GM21723 (cell line): ENCODE measurements at regions not wholly inside any gene's neighbourhood (a gene's known extent, or its start where the extent isn't known, plus 50 kb on each side); places are given as distances from the start of the nearest gene placed in this dataset.
"Not testable (repeated sequence)": the region's sequence is repeated elsewhere in the genome, so short reads cannot be mapped to it uniquely, and the experiment has no call there.

ENCODE experiments used
- ATAC-seq: cut with Tn5 transposase; IDR thresholded peaks from one replicate; pipeline ENCODE4 v1.9.1; 2021; ENCODE audit warnings: mild to moderate bottlenecking, moderate library complexity; ENCODE audit not compliant: unreplicated experiment

GRCh38 chr2:194491409-194492115, 1165.5 kb upstream of the SLC39A10 start:
- no peak for ATAC-seq

- ATAC-seq, result no peak
Observed at GRCh38 chr2:194486326-194486725, 1170.7 kb upstream of the SLC39A10 start.

DNA sequence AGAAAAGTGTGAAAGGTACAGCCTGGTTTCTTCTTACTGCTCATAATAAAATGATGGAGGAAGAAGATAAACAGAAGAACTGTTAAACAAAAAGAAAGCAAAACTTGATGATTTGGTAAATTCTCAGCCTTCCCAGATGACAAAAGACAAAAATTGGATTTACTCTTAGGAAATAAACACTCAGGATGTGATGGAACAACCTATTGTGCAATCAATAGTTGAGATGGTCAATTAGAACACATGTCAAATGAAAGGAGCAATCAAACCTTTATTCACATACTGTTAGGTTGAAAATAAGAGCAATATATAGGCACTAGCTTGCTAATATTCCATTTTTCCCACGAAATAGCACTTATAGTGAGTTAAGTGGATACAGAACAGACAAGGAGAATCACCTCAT, 1174.0 kb upstream of the SLC39A10 start:
- ATAC-seq, result no peak

- ATAC-seq, result no peak
Observed at GRCh38 chr2:194465641-194466040, 1191.4 kb upstream of the SLC39A10 start.

GRCh38 chr2:194464964-194465638, 1191.9 kb upstream of the SLC39A10 start:
- no peak for ATAC-seq

DNA sequence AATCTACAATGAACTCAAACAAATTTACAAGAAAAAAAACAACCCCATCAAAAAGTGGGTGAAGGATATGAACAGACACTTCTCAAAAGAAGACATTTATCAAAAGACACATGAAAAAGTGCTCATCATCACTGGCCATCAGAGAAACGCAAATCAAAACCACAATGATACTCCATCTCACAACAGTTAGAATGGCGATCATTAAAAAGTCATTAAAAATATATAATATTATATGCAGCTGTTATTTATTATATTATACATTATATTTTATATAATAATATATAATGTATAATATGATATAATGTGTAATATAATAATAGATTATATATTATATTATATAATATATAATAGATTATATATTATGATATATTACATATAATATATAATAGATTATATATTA, 1194.1 kb upstream of the SLC39A10 start:
- not testable (repeated sequence) for ATAC-seq

DNA sequence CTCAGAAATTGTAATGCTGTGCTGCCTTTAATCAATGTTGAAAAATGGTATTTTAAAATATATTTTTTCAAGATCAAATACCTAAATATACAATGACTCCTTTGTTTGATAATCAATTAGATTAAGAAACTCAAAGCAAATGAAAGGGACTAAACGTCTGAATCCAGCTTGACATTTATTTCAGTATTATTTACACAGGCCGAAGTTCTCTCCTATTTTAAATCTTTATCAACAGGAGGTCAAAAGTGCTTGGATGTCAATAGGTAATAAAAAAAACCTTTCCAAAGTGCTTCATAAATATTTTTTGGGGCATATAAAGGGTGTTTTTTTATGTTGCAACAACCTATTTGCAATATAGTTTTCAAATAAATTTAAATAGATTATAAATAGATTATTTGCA, 1201.7 kb upstream of the SLC39A10 start:
- no peak for ATAC-seq

GRCh38 chr2:194452504-194452903, 1204.5 kb upstream of the SLC39A10 start:
- ATAC-seq, result no peak

DNA sequence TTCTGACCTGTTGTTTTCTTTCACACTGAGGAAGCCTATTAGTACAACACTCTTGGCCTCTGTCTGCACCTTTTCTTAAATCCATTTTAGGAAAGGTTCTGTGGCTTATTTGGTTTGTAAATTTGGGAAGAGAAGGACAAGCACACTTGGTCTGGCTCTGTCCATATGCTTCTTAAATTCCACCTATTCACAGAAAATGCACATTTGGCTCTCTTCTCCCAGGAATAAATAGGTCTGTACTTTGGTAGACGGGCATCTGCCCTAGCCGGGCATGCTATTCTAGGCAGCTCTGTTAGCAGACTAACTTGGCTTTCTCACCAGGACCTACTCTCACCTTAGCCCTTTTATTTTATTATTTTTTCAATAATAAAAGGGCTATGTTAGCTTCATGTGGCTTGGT, 1211.8 kb upstream of the SLC39A10 start:
- no peak for ATAC-seq

GRCh38 chr2:194443926-194444325, 1213.1 kb upstream of the SLC39A10 start:
- no peak for ATAC-seq

DNA sequence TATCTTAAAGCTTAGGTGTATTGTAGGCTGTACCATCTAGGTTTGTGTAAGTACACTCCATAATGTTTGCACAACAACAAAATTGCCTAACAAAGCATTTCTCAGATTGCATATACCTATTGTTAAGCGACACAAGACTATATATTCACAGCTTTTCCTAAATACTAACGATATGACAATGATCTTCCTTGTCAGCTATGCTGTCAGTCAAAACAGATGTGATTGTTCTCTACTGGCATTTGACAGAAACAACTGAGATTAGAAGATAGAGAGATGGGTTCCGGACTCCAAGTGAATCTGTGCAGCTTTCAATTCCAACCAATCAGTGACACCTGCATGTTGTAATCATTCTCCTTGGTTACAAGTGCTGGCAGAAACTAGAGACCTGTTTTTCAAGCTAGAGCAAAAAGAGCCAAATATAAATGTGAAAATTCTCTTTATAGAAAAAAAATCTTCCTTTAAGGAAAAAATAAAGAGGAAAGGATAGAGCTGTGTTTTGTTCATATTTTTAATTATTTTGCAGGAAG, 1232.3 kb upstream of the SLC39A10 start:
- no peak for ATAC-seq

GRCh38 chr2:194411221-194411620, 1245.8 kb upstream of the SLC39A10 start:
- ATAC-seq, result no peak

- no peak for ATAC-seq
Observed at GRCh38 chr2:194395818-194396217, 1261.2 kb upstream of the SLC39A10 start.

GRCh38 chr2:194385376-194385775, 1271.7 kb upstream of the SLC39A10 start:
- no peak for ATAC-seq

- ATAC-seq, result no peak
Observed at GRCh38 chr2:194383401-194383800, 1273.6 kb upstream of the SLC39A10 start.

- no peak for ATAC-seq
Observed at GRCh38 chr2:194382221-194382620, 1274.8 kb upstream of the SLC39A10 start.

GRCh38 chr2:194380011-194380410, 1277.0 kb upstream of the SLC39A10 start:
- ATAC-seq, result peak; percentile 64

- ATAC-seq, result not testable (repeated sequence)
Observed at GRCh38 chr2:194367390-194367789, 1289.6 kb upstream of the SLC39A10 start.

DNA sequence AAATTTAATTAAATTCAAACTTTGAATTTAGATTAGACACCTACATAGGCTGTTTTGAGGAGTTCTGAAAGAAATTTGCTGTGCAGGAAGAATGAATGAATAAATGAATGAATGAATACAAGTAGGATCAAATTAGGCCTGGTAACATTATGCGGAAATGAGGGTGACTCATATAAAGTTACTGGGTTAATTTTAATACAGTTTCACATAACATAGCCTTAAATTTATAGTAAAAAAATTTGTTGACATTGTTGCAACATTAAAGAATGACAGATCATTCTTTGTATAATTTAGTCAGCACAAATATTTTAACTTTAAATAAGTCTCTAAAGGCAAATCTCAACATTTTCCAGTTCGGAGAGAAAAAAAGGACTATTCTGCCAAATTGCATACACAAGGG, 1293.1 kb upstream of the SLC39A10 start:
- no peak for ATAC-seq

GRCh38 chr2:194363295-194363694, 1293.7 kb upstream of the SLC39A10 start:
- no peak for ATAC-seq

- no peak for ATAC-seq
Observed at GRCh38 chr2:194352505-194352904, 1304.5 kb upstream of the SLC39A10 start.

DNA sequence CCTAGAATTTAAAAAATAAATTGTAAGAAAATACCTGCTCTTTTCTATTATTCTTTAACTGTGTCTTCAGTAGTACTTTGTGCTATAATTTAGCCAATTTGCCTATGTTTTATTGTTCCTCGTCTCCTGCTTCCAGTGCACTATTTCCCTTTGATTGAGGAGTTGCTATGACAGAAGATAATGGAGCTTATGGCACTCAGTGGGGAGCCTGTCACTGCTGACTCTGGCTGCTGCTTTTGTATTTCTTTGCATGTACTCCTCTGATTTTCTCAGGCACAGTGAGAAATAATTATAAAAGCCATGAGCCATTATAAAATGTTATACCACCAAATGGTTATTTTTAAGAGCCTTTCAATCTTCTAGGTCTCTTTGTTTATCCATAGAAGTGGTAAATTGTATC, 1310.8 kb upstream of the SLC39A10 start:
- no peak for ATAC-seq
